GM10266 (cell line): ENCODE measurements at regions not wholly inside any gene's neighbourhood (a gene's known extent, or its start where the extent isn't known, plus 50 kb on each side); places are given as distances from the start of the nearest gene placed in this dataset.
"Not testable (repeated sequence)": the region's sequence is repeated elsewhere in the genome, so short reads cannot be mapped to it uniquely, and the experiment has no call there.

Experiments
- DNase-seq: peaks from one replicate; pipeline ENCODE4 v3.0.0; 2012; ENCODE audit errors: extremely low spot score
- CTCF ChIP-seq: IDR thresholded peaks from 2 replicates; pipeline ENCODE4 v1.5.1; 2012; ENCODE audit warnings: mild to moderate bottlenecking, low read depth; ENCODE audit not compliant: control insufficient read depth, insufficient read depth; ENCODE audit errors: missing control alignments

- no peak for TF ChIP-seq CTCF
- DNase-seq: no peak
These were observed 222.8 kb upstream of the PRKCQ start for GRCh38 chr10:6802759-6803426.

- TF ChIP-seq CTCF: no peak
- no peak for DNase-seq
These were observed 216.2 kb upstream of the PRKCQ start for GRCh38 chr10:6796231-6796630.

- TF ChIP-seq CTCF: no peak
- no peak for DNase-seq
These were observed 215.5 kb upstream of the PRKCQ start for GRCh38 chr10:6795541-6795940.

- not testable (repeated sequence) for DNase-seq
These were observed 214.8 kb upstream of the PRKCQ start for GRCh38 chr10:6794841-6795240.

- DNase-seq: no peak
- TF ChIP-seq CTCF: no peak
These were observed 214.4 kb upstream of the PRKCQ start for GRCh38 chr10:6794441-6794840.

GRCh38 chr10:6788731-6789130 is 208.7 kb upstream of the PRKCQ start:
- DNase-seq: no peak
- TF ChIP-seq CTCF: no peak

GRCh38 chr10:6788231-6788630 is 208.2 kb upstream of the PRKCQ start:
- no peak for TF ChIP-seq CTCF
- DNase-seq: no peak

GRCh38 chr10:6787718-6788117 is 207.6 kb upstream of the PRKCQ start:
- DNase-seq: no peak
- TF ChIP-seq CTCF: no peak
